Upper lobe of left lung (tissue), 6 donors: ENCODE measurements at regions not wholly inside any gene's neighbourhood (a gene's known extent, or its start where the extent isn't known, plus 50 kb on each side); places are given as distances from the start of the nearest gene placed in this dataset.
"Not testable (repeated sequence)": the region's sequence is repeated elsewhere in the genome, so short reads cannot be mapped to it uniquely, and the experiment has no call there.

Source experiments
- ATAC-seq, 2 donors: fragments of 200-7000 bp; cut with Tn5 transposase; one replicate each; pipeline ENCODE4 v1.9.1; 2022; ENCODE audit warnings: mild to moderate bottlenecking in 2 of 2, moderate library complexity in 2 of 2; ENCODE audit not compliant: low FRiP score in 2 of 2
- DNase-seq, 2 donors: peaks; one replicate each; pipeline ENCODE4 v3.0.0-alpha.2; 2019 to 2020
- H3K27ac ChIP-seq, 4 donors: fragments of 200-600 bp; sonication (generic); one replicate each; pipeline ENCODE4 v1.5.1; 2016 to 2019
- H3K27me3 ChIP-seq, 4 donors: fragments of 200-600 bp; sonication (generic); one replicate each; pipeline ENCODE4 v1.5.1; 2017 to 2019
- H3K36me3 ChIP-seq, 4 donors: fragments of 200-600 bp; sonication (generic); one replicate each; pipeline ENCODE4 v1.5.1; 2016 to 2019
- H3K4me1 ChIP-seq, 4 donors: fragments of 200-600 bp; sonication (generic); one replicate each; pipeline ENCODE4 v1.5.1; 2018 to 2019
- H3K4me3 ChIP-seq, 4 donors: fragments of 200-600 bp; sonication (generic); one replicate each; pipeline ENCODE4 v1.5.1; 2017 to 2019; ENCODE audit warnings: mild to moderate bottlenecking in 2 of 4, moderate library complexity in 1 of 4
- H3K9me3 ChIP-seq, 4 donors: fragments of 200-600 bp; sonication (generic); one replicate each; pipeline ENCODE4 v1.5.1; 2018 to 2019
- CTCF ChIP-seq, 6 experiments: fragments of 450-650 bp in 4 of 6; fragments of 200-600 bp in 2 of 6; sonication (generic) in 2 of 6; IDR thresholded peaks; one replicate each; pipeline ENCODE4 v1.5.1; 2016 to 2019; ENCODE audit warnings: antibody characterized with exemption in 6 of 6
- EP300 ChIP-seq, 4 donors: sonication (generic); formaldehyde crosslinking; IDR thresholded peaks; one replicate each; pipeline ENCODE4 v1.5.1; 2017; ENCODE audit warnings: antibody characterized with exemption in 4 of 4, control low read depth in 2 of 4
- POLR2A ChIP-seq, 4 donors: fragments of 450-650 bp; IDR thresholded peaks; one replicate each; pipeline ENCODE4 v1.5.1; 2016 to 2017; ENCODE audit warnings: antibody characterized with exemption in 4 of 4, mild to moderate bottlenecking in 2 of 4
- POLR2AphosphoS5 ChIP-seq, 2 donors: sonication (generic); formaldehyde crosslinking; IDR thresholded peaks; one replicate each; pipeline ENCODE4 v1.5.1; 2017; ENCODE audit warnings: antibody characterized with exemption in 2 of 2
- WGBS, 2 donors: methylation state at CpG; one replicate each; pipeline ENCODE4 v1.1.5; 2017 to 2018; 5-methylcytosine and 5-hydroxymethylcytosine counted together
- donor health status: DM: no; HTN: no; CAD: no; lungs with moderate emphysema.
- donor health status: DM: no; HTN: yes; CAD: no; lungs with severe emphysema.

- DNase-seq (no peak), ATAC-seq (no peak)
- H3K4me1 ChIP-seq: no peaks in the 10 kb centered on the region
- no peaks in the 10 kb centered on the region for H3K27me3 ChIP-seq
- H3K4me3 ChIP-seq: no peak overlapping the region
- no peak for TF ChIP-seq EP300 (IDR thresholded peaks at IDR 0.05)
- TF ChIP-seq POLR2A (IDR thresholded peaks at IDR 0.05): no peak
- no peak for TF ChIP-seq POLR2AphosphoS5 (IDR thresholded peaks at IDR 0.05)
- no peak for TF ChIP-seq CTCF (IDR thresholded peaks at IDR 0.05)
- 83 to 87% methylated on average over 3 of the region's 3 CpGs for WGBS, 2 donors
- H3K9me3 ChIP-seq: no peaks in the 10 kb centered on the region
- H3K36me3 ChIP-seq: no peaks in the 10 kb centered on the region
- no peak overlapping the region for H3K27ac ChIP-seq
Observed at GRCh38 chr10:60595852-60596251, 182.4 kb upstream of the CDK1 start.

GRCh38 chr10:60594476-60595051 is 183.7 kb upstream of the CDK1 start:
- WGBS, 2 donors: 68 to 84% methylated on average over 1 of the region's 1 CpG
- Histone ChIP-seq H3K4me3 (no peak overlapping the region), H3K27me3 (no peaks in the 10 kb centered on the region), H3K4me1 (no peaks in the 10 kb centered on the region), H3K9me3 (no peaks in the 10 kb centered on the region), H3K27ac (no peak overlapping the region), H3K36me3 (no peaks in the 10 kb centered on the region)
- DNase-seq: no peak
- no peak for ATAC-seq
- no peak for TF ChIP-seq POLR2A (IDR thresholded peaks at IDR 0.05)
- no peak for TF ChIP-seq POLR2AphosphoS5 (IDR thresholded peaks at IDR 0.05)
- no peak for TF ChIP-seq EP300 (IDR thresholded peaks at IDR 0.05)
- no peak for TF ChIP-seq CTCF (IDR thresholded peaks at IDR 0.05)

- DNase-seq (no peak), ATAC-seq (no peak)
- no peaks in the 10 kb centered on the region for H3K27me3 ChIP-seq
- WGBS, 2 donors: 96 to 97% methylated on average over 2 of the region's 2 CpGs
- no peaks in the 10 kb centered on the region for H3K36me3 ChIP-seq
- H3K27ac ChIP-seq: no peak overlapping the region
- H3K4me3 ChIP-seq: no peak overlapping the region
- no peaks in the 10 kb centered on the region for H3K4me1 ChIP-seq
- H3K9me3 ChIP-seq: no peaks in the 10 kb centered on the region
- TF ChIP-seq EP300 (IDR thresholded peaks at IDR 0.05): no peak
- no peak for TF ChIP-seq POLR2AphosphoS5 (IDR thresholded peaks at IDR 0.05)
- no peak for TF ChIP-seq POLR2A (IDR thresholded peaks at IDR 0.05)
- TF ChIP-seq CTCF (IDR thresholded peaks at IDR 0.05): no peak
Observed at GRCh38 chr10:60591119-60591518, 187.2 kb upstream of the CDK1 start.

- DNase-seq (no peak), ATAC-seq (no peak)
- Histone ChIP-seq H3K27ac (no peak overlapping the region), H3K4me1 (no peaks in the 10 kb centered on the region), H3K36me3 (no peaks in the 10 kb centered on the region), H3K27me3 (no peaks in the 10 kb centered on the region), H3K4me3 (no peak overlapping the region), H3K9me3 (no peaks in the 10 kb centered on the region)
- WGBS, 2 donors: 83 to 90% methylated on average over 2 of the region's 2 CpGs
- TF ChIP-seq POLR2AphosphoS5 (IDR thresholded peaks at IDR 0.05): no peak
- no peak for TF ChIP-seq CTCF (IDR thresholded peaks at IDR 0.05)
- no peak for TF ChIP-seq POLR2A (IDR thresholded peaks at IDR 0.05)
- no peak for TF ChIP-seq EP300 (IDR thresholded peaks at IDR 0.05)
Observed at GRCh38 chr10:60589376-60589775, 188.9 kb upstream of the CDK1 start.

- H3K27ac ChIP-seq, H3K4me3 ChIP-seq, H3K9me3 ChIP-seq, H3K27me3 ChIP-seq, ATAC-seq, H3K36me3 ChIP-seq, H3K4me1 ChIP-seq, DNase-seq: not testable (repeated sequence)
- 84 to 92% methylated on average over 2 of the region's 2 CpGs for WGBS, 2 donors
Observed at GRCh38 chr10:60581782-60582181, 192.1 kb upstream of the ANK3 start.
